ENCODE measurements at regions not wholly inside any gene's neighbourhood (a gene's known extent, or its start where the extent isn't known, plus 50 kb on each side); places are given as distances from the start of the nearest gene placed in this dataset.

- no peak for TF ChIP-seq CTCF (conservative IDR thresholded peaks at IDR 0.05; ENCODE audit: low read length)
- no peak for TF ChIP-seq EZH2phosphoT487 (IDR thresholded peaks at IDR 0.05; ENCODE audit: borderline replicate concordance)
Measured at GRCh38 chr9:28270156-28270555, 696.9 kb upstream of the C9orf72 start.

Data from Loucy (cell line).